ENCODE measurements at regions not wholly inside any gene's neighbourhood (a gene's known extent, or its start where the extent isn't known, plus 50 kb on each side); places are given as distances from the start of the nearest gene placed in this dataset.
"Not testable (repeated sequence)": the region's sequence is repeated elsewhere in the genome, so short reads cannot be mapped to it uniquely, and the experiment has no call there.

GRCh38 chr21:5013455-5014304 lies 5507.7 kb upstream of the TPTE start:
- H3K4me1 ChIP-seq (ENCODE audit: control insufficient read depth, insufficient read depth, low read length); H3K9ac ChIP-seq (ENCODE audit: low read length); H3K9me3 ChIP-seq (ENCODE audit: control insufficient read depth, low read length); DNase-seq (ENCODE audit: low read depth); H3K4me3 ChIP-seq (ENCODE audit: low read length); H3K36me3 ChIP-seq (ENCODE audit: control insufficient read depth, insufficient read depth, low read length, severe bottlenecking); H3K27me3 ChIP-seq (replicated peaks; ENCODE audit: control insufficient read depth, insufficient read depth, low read length): not testable (repeated sequence)

GRCh38 chr21:5015187-5015586 lies 5506.2 kb upstream of the TPTE start:
- not testable (repeated sequence) for DNase-seq (ENCODE audit: low read depth); H3K36me3 ChIP-seq (ENCODE audit: control insufficient read depth, insufficient read depth, low read length, severe bottlenecking); H3K9me3 ChIP-seq (ENCODE audit: control insufficient read depth, low read length); H3K4me3 ChIP-seq (ENCODE audit: low read length); H3K9ac ChIP-seq (ENCODE audit: low read length); H3K4me1 ChIP-seq (ENCODE audit: control insufficient read depth, insufficient read depth, low read length); H3K27me3 ChIP-seq (replicated peaks; ENCODE audit: control insufficient read depth, insufficient read depth, low read length)

- DNase-seq (ENCODE audit: low read depth) = not testable (repeated sequence)
Measured at GRCh38 chr21:5019120-5019519, 5502.3 kb upstream of the TPTE start.

GRCh38 chr21:5021815-5022214 lies 5499.6 kb upstream of the TPTE start:
- H3K4me1 ChIP-seq (ENCODE audit: control insufficient read depth, insufficient read depth, low read length); H3K9me3 ChIP-seq (ENCODE audit: control insufficient read depth, low read length); H3K36me3 ChIP-seq (ENCODE audit: control insufficient read depth, insufficient read depth, low read length, severe bottlenecking); H3K9ac ChIP-seq (ENCODE audit: low read length); H3K4me3 ChIP-seq (ENCODE audit: low read length); DNase-seq (ENCODE audit: low read depth); H3K27me3 ChIP-seq (replicated peaks; ENCODE audit: control insufficient read depth, insufficient read depth, low read length): not testable (repeated sequence)

More at GRCh38 chr21:5019120-5019519, 5502.3 kb upstream of the TPTE start:
- H3K4me3 ChIP-seq (ENCODE audit: low read length); H3K9me3 ChIP-seq (ENCODE audit: control insufficient read depth, low read length); H3K4me1 ChIP-seq (ENCODE audit: control insufficient read depth, insufficient read depth, low read length); H3K27me3 ChIP-seq (replicated peaks; ENCODE audit: control insufficient read depth, insufficient read depth, low read length); H3K36me3 ChIP-seq (ENCODE audit: control insufficient read depth, insufficient read depth, low read length, severe bottlenecking); H3K9ac ChIP-seq (ENCODE audit: low read length): not testable (repeated sequence)

GRCh38 chr21:5022254-5022653 lies 5499.1 kb upstream of the TPTE start:
- H3K4me1 ChIP-seq (ENCODE audit: control insufficient read depth, insufficient read depth, low read length); H3K27me3 ChIP-seq (replicated peaks; ENCODE audit: control insufficient read depth, insufficient read depth, low read length): not testable (repeated sequence)

GRCh38 chr21:5022748-5023147 lies 5498.6 kb upstream of the TPTE start:
- not testable (repeated sequence) for DNase-seq (ENCODE audit: low read depth); H3K9me3 ChIP-seq (ENCODE audit: control insufficient read depth, low read length); H3K4me1 ChIP-seq (ENCODE audit: control insufficient read depth, insufficient read depth, low read length); H3K36me3 ChIP-seq (ENCODE audit: control insufficient read depth, insufficient read depth, low read length, severe bottlenecking); H3K9ac ChIP-seq (ENCODE audit: low read length); H3K27me3 ChIP-seq (replicated peaks; ENCODE audit: control insufficient read depth, insufficient read depth, low read length); H3K4me3 ChIP-seq (ENCODE audit: low read length)

More at GRCh38 chr21:5022254-5022653, 5499.1 kb upstream of the TPTE start:
- not testable (repeated sequence) for H3K36me3 ChIP-seq (ENCODE audit: control insufficient read depth, insufficient read depth, low read length, severe bottlenecking); H3K4me3 ChIP-seq (ENCODE audit: low read length); H3K9me3 ChIP-seq (ENCODE audit: control insufficient read depth, low read length); DNase-seq (ENCODE audit: low read depth); H3K9ac ChIP-seq (ENCODE audit: low read length)

GRCh38 chr21:5035147-5035546 lies 5486.2 kb upstream of the TPTE start:
- H3K27me3 ChIP-seq (replicated peaks; ENCODE audit: control insufficient read depth, insufficient read depth, low read length); H3K36me3 ChIP-seq (ENCODE audit: control insufficient read depth, insufficient read depth, low read length, severe bottlenecking); H3K9ac ChIP-seq (ENCODE audit: low read length); H3K9me3 ChIP-seq (ENCODE audit: control insufficient read depth, low read length); DNase-seq (ENCODE audit: low read depth); H3K4me1 ChIP-seq (ENCODE audit: control insufficient read depth, insufficient read depth, low read length); H3K4me3 ChIP-seq (ENCODE audit: low read length): not testable (repeated sequence)

GRCh38 chr21:5035587-5035986 lies 5485.8 kb upstream of the TPTE start:
- H3K9me3 ChIP-seq (ENCODE audit: control insufficient read depth, low read length); H3K36me3 ChIP-seq (ENCODE audit: control insufficient read depth, insufficient read depth, low read length, severe bottlenecking); DNase-seq (ENCODE audit: low read depth); H3K4me3 ChIP-seq (ENCODE audit: low read length); H3K4me1 ChIP-seq (ENCODE audit: control insufficient read depth, insufficient read depth, low read length); H3K27me3 ChIP-seq (replicated peaks; ENCODE audit: control insufficient read depth, insufficient read depth, low read length); H3K9ac ChIP-seq (ENCODE audit: low read length): not testable (repeated sequence)

GRCh38 chr21:5037606-5038331 lies 5483.6 kb upstream of the TPTE start:
- H3K4me3 ChIP-seq (ENCODE audit: low read length); H3K27me3 ChIP-seq (replicated peaks; ENCODE audit: control insufficient read depth, insufficient read depth, low read length); H3K9ac ChIP-seq (ENCODE audit: low read length); H3K9me3 ChIP-seq (ENCODE audit: control insufficient read depth, low read length); H3K36me3 ChIP-seq (ENCODE audit: control insufficient read depth, insufficient read depth, low read length, severe bottlenecking); H3K4me1 ChIP-seq (ENCODE audit: control insufficient read depth, insufficient read depth, low read length); DNase-seq (ENCODE audit: low read depth): not testable (repeated sequence)

GRCh38 chr21:5039926-5040325 lies 5481.5 kb upstream of the TPTE start:
- H3K9ac ChIP-seq (ENCODE audit: low read length); H3K4me1 ChIP-seq (ENCODE audit: control insufficient read depth, insufficient read depth, low read length); H3K36me3 ChIP-seq (ENCODE audit: control insufficient read depth, insufficient read depth, low read length, severe bottlenecking); H3K4me3 ChIP-seq (ENCODE audit: low read length); H3K9me3 ChIP-seq (ENCODE audit: control insufficient read depth, low read length); DNase-seq (ENCODE audit: low read depth); H3K27me3 ChIP-seq (replicated peaks; ENCODE audit: control insufficient read depth, insufficient read depth, low read length): not testable (repeated sequence)

- DNase-seq (ENCODE audit: low read depth); H3K4me1 ChIP-seq (ENCODE audit: control insufficient read depth, insufficient read depth, low read length); H3K9me3 ChIP-seq (ENCODE audit: control insufficient read depth, low read length); H3K36me3 ChIP-seq (ENCODE audit: control insufficient read depth, insufficient read depth, low read length, severe bottlenecking); H3K27me3 ChIP-seq (replicated peaks; ENCODE audit: control insufficient read depth, insufficient read depth, low read length); H3K9ac ChIP-seq (ENCODE audit: low read length); H3K4me3 ChIP-seq (ENCODE audit: low read length): not testable (repeated sequence)
Measured at GRCh38 chr21:5042583-5042982, 5478.8 kb upstream of the TPTE start.

Measured in adipocyte (in vitro differentiated cells).